ENCODE measurements at regions not wholly inside any gene's neighbourhood (a gene's known extent, or its start where the extent isn't known, plus 50 kb on each side); places are given as distances from the start of the nearest gene placed in this dataset.

DNA sequence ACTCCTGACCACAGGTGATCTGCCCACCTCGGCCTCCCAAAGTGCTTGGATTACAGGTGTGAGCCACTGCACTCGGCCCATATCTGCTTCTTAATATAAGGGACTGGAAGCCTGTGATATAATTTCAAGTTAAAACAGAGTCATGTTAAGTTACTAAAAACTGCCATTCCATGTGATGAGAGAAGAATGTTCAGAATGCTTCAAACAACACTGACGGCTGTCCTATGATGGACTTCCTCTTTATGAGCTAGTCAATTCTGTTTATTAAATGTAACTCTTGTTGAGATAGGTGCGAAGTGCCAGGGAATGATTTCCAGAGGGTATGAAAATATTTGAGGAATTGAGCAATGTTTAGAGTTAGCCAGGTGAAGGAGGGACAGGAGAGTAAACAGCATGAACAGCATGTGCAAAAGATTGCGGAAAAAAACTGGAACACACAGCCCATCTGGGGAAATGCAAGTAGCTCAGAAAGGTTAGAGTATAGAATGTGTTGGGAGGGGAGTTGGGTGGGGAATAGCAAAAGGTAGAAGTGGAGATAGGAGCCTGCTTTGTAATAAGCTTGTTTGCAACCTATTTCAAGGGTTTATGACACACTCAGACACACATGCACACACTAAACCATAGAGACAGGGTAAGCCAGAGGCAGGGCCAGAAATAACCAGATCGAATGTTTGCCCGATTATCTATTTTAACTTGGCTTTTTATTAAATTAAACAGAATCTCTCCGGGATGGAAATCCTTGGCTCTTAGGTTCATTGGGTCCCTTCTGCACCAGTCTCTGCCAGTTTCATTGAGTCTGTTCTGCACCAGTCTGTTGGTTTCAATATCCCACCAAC is 135.6 kb upstream of the COX10 start:
- Histone ChIP-seq H4K20me1 (ENCODE audit: insufficient read depth, low read length) (no peaks in the 10 kb centered on the region), H3K4me3 (ENCODE audit: low read length) (no peak overlapping the region), H3K27ac (ENCODE audit: low read length) (no peak overlapping the region), H3K9ac (ENCODE audit: low read length) (no peak overlapping the region), H2AFZ (ENCODE audit: low read depth, low read length) (no peak overlapping the region), H3K27me3 (ENCODE audit: low read depth, low read length) (no peaks in the 10 kb centered on the region), H3K36me3 (replicated peaks; ENCODE audit: low read depth, low read length) (no peaks in the 10 kb centered on the region), H3K4me1 (ENCODE audit: low read length) (peaks cover 33% of the 10 kb centered on the region), H3K4me2 (ENCODE audit: low read length) (no peak overlapping the region), H3K79me2 (ENCODE audit: low read length) (no peaks in the 10 kb centered on the region), H3K9me3 (ENCODE audit: insufficient read depth, low read length) (no peaks in the 10 kb centered on the region)
- no peak for TF ChIP-seq CTCF (IDR thresholded peaks at IDR 0.05; ENCODE audit: low read depth, low read length)
- TF ChIP-seq EZH2phosphoT487 (IDR thresholded peaks at IDR 0.05; ENCODE audit: low read depth), result no peak

- no peaks in the 10 kb centered on the region for H3K4me1 ChIP-seq (ENCODE audit: low read length)
- no peak overlapping the region for H3K27ac ChIP-seq (ENCODE audit: low read length)
- no peak overlapping the region for H3K9ac ChIP-seq (ENCODE audit: low read length)
- no peaks in the 10 kb centered on the region for H3K79me2 ChIP-seq (ENCODE audit: low read length)
- no peak overlapping the region for H3K4me2 ChIP-seq (ENCODE audit: low read length)
- H3K36me3 ChIP-seq (replicated peaks; ENCODE audit: low read depth, low read length), result no peaks in the 10 kb centered on the region
- TF ChIP-seq EZH2phosphoT487 (IDR thresholded peaks at IDR 0.05; ENCODE audit: low read depth), result no peak
- TF ChIP-seq CTCF (IDR thresholded peaks at IDR 0.05; ENCODE audit: low read depth, low read length), result peak; percentile 24; the same call in 1 of the 2 replicates
- H2AFZ ChIP-seq (ENCODE audit: low read depth, low read length), result no peak overlapping the region
- no peaks in the 10 kb centered on the region for H4K20me1 ChIP-seq (ENCODE audit: insufficient read depth, low read length)
- H3K27me3 ChIP-seq (ENCODE audit: low read depth, low read length), result no peaks in the 10 kb centered on the region
- no peak overlapping the region for H3K4me3 ChIP-seq (ENCODE audit: low read length)
- no peaks in the 10 kb centered on the region for H3K9me3 ChIP-seq (ENCODE audit: insufficient read depth, low read length)
These were observed 130.1 kb upstream of the COX10 start for GRCh38 chr17:13939222-13939621.

DNA sequence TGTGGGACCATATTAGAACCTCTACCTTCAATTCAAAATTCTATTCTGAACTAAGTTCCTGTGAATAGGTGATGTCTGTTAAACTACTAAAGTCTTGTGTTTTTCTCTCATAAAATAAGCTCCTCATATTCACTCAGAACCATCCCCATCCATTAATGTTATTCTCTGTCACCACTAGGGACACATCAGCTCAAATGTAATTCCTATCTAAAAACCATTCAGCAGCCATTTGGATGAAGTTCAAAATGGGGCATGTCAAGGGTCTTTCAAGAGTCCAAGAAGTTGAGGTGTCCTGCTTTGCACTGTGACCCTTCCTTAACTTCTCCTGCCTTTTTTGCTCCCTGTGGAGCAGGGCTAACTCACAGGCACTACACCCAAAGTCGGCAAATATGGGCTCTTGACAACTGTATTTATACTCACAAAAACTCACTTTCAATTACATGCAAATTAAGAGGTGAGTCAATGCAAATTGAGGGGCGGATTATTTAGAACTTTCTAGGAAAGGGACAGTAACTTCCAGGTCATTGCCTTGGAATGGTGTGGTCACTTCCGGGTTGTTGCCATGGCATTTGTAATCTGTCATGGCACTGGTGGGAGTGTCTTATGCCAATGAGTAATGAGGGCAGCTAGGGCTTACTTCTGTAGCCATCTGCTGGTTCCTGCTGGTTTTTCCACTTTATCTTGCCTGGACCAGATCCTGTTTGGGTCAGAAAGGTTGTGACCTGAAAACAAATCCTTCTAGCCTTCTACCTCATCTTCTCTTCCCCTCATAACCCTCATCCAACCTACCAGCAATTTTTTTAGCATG is 128.2 kb upstream of the COX10 start:
- no peaks in the 10 kb centered on the region for H4K20me1 ChIP-seq (ENCODE audit: insufficient read depth, low read length)
- no peak overlapping the region for H3K4me2 ChIP-seq (ENCODE audit: low read length)
- H3K9ac ChIP-seq (ENCODE audit: low read length), result no peak overlapping the region
- H3K27me3 ChIP-seq (ENCODE audit: low read depth, low read length), result no peaks in the 10 kb centered on the region
- no peak overlapping the region for H3K27ac ChIP-seq (ENCODE audit: low read length)
- no peaks in the 10 kb centered on the region for H3K36me3 ChIP-seq (replicated peaks; ENCODE audit: low read depth, low read length)
- no peaks in the 10 kb centered on the region for H3K9me3 ChIP-seq (ENCODE audit: insufficient read depth, low read length)
- TF ChIP-seq CTCF (IDR thresholded peaks at IDR 0.05; ENCODE audit: low read depth, low read length) (no peak), EZH2phosphoT487 (IDR thresholded peaks at IDR 0.05; ENCODE audit: low read depth) (no peak)
- no peaks in the 10 kb centered on the region for H3K4me1 ChIP-seq (ENCODE audit: low read length)
- no peaks in the 10 kb centered on the region for H3K79me2 ChIP-seq (ENCODE audit: low read length)
- H3K4me3 ChIP-seq (ENCODE audit: low read length), result no peak overlapping the region
- H2AFZ ChIP-seq (ENCODE audit: low read depth, low read length), result no peak overlapping the region

DNA sequence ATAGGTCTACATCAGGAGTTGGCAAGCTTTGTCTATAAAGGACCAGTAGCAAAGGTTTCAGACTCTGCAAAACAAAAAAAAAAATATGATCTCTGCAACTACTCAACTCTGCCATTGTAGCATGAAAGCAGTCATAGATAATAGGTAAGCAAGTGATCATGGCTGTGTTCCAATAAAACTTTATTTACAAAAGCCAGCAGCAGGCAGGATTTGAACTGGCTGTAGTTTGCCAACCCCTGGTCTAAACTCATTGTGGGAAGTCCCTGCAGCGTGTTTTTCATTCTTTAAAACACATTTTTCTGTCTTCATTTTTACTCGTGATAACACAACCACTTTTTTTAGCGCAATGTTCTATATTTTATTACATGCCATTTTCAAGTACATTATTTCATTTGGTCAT is 127.5 kb upstream of the COX10 start:
- no peak for TF ChIP-seq EZH2phosphoT487 (IDR thresholded peaks at IDR 0.05; ENCODE audit: low read depth)
- no peak for TF ChIP-seq CTCF (IDR thresholded peaks at IDR 0.05; ENCODE audit: low read depth, low read length)
- Histone ChIP-seq H3K4me3 (ENCODE audit: low read length) (no peak overlapping the region), H3K9me3 (ENCODE audit: insufficient read depth, low read length) (no peaks in the 10 kb centered on the region), H3K4me1 (ENCODE audit: low read length) (no peaks in the 10 kb centered on the region), H3K79me2 (ENCODE audit: low read length) (no peaks in the 10 kb centered on the region), H2AFZ (ENCODE audit: low read depth, low read length) (no peak overlapping the region), H3K27ac (ENCODE audit: low read length) (no peak overlapping the region), H3K9ac (ENCODE audit: low read length) (no peak overlapping the region), H4K20me1 (ENCODE audit: insufficient read depth, low read length) (no peaks in the 10 kb centered on the region), H3K4me2 (ENCODE audit: low read length) (no peak overlapping the region), H3K27me3 (ENCODE audit: low read depth, low read length) (no peaks in the 10 kb centered on the region), H3K36me3 (replicated peaks; ENCODE audit: low read depth, low read length) (no peaks in the 10 kb centered on the region)

Data from OCI-LY3 (cell line).